B cell (primary cell): ENCODE measurements at regions not wholly inside any gene's neighbourhood (a gene's known extent, or its start where the extent isn't known, plus 50 kb on each side); places are given as distances from the start of the nearest gene placed in this dataset.

Source experiments
- ATAC-seq: fragments of 200-7000 bp; cut with Tn5 transposase; one replicate; pipeline ENCODE4 v1.10.0; 2021; ENCODE audit warnings: low read depth, mild to moderate bottlenecking, moderate number of reproducible peaks, moderate library complexity
- CTCF ChIA-PET: fragments of 350-600 bp; sonication (Branson Sonifier 250); formaldehyde crosslinking; loops from one replicate; lab custom pipeline; 2021; ENCODE audit warnings: antibody characterized with exemption, inconsistent platforms; lab: Charles Lee
- POLR2A ChIA-PET: fragments of 350-600 bp; sonication (Branson Sonifier 250); formaldehyde crosslinking; loops from one replicate; lab custom pipeline; 2021; ENCODE audit warnings: antibody characterized with exemption; lab: Charles Lee
- DNase-seq: peaks from one replicate; pipeline ENCODE4 v3.0.0; 2013
- H2AFZ ChIP-seq: 2 replicates; pipeline ENCODE4 v1.6.1; 2012; ENCODE audit warnings: mild to moderate bottlenecking, low read depth, low read length; ENCODE audit not compliant: insufficient read depth, poor library complexity, severe bottlenecking
- H3K27ac ChIP-seq, 2 donors: 1 replicate in 1 of 2; 2 replicates in 1 of 2; pipeline ENCODE4 v1.5.1; 2012 to 2013; ENCODE audit warnings: low read length in 2 of 2, mild to moderate bottlenecking in 2 of 2, moderate library complexity in 1 of 2
- H3K27me3 ChIP-seq, 4 experiments: fragments of 200-600 bp in 1 of 4; sonication (generic) in 1 of 4; replicated peaks in 1 of 4; 1 replicate in 2 of 4; 2 replicates in 2 of 4; pipeline versions ENCODE4 v1.6.1 to v1.7.0; 2013 to 2016; ENCODE audit warnings: low read length in 3 of 4, mild to moderate bottlenecking in 2 of 4, mixed read lengths in 1 of 4, moderate library complexity in 1 of 4; ENCODE audit not compliant: insufficient read depth in 4 of 4, control insufficient read depth in 3 of 4; ENCODE audit errors: control extremely low read depth in 1 of 4
- H3K36me3 ChIP-seq, 2 experiments: replicated peaks in 1 of 2; 1 replicate in 1 of 2; 2 replicates in 1 of 2; pipeline versions ENCODE4 v1.6.1 to v1.7.1; 2013; ENCODE audit warnings: low read length in 1 of 2; ENCODE audit not compliant: insufficient read depth in 2 of 2, control insufficient read depth in 1 of 2; ENCODE audit errors: control extremely low read depth in 1 of 2, extremely low read depth in 1 of 2
- H3K4me1 ChIP-seq, 2 donors: fragments of 200-600 bp in 1 of 2; sonication (generic) in 1 of 2; 1 replicate in 1 of 2; 2 replicates in 1 of 2; pipeline versions ENCODE4 v1.5.1 to v1.6.1; 2013 to 2017; ENCODE audit warnings: low read length in 2 of 2; ENCODE audit not compliant: control insufficient read depth in 2 of 2, insufficient read depth in 2 of 2
- H3K4me2 ChIP-seq: replicated peaks from 2 replicates; pipeline ENCODE3; 2012; ENCODE audit warnings: mild to moderate bottlenecking, low read depth, low read length; ENCODE audit not compliant: poor library complexity, severe bottlenecking
- H3K4me3 ChIP-seq, 5 experiments: fragments of 200-600 bp in 1 of 5; sonication (generic) in 1 of 5; 1 replicate in 3 of 5; 2 replicates in 2 of 5; pipeline versions ENCODE4 v1.5.1 to v1.7.0; 2011 to 2016; ENCODE audit warnings: low read length in 4 of 5, mild to moderate bottlenecking in 4 of 5, low read depth in 2 of 5, control low read depth in 1 of 5, moderate library complexity in 1 of 5; ENCODE audit not compliant: insufficient read depth in 1 of 5; ENCODE audit errors: control extremely low read depth in 1 of 5, extremely low read depth in 1 of 5
- H3K79me2 ChIP-seq: fragments of 200-600 bp; sonication (generic); one replicate; pipeline ENCODE4 v1.6.0; 2016; ENCODE audit warnings: low read length; ENCODE audit not compliant: control insufficient read depth, insufficient read depth
- H3K9ac ChIP-seq: fragments of 200-600 bp; sonication (generic); 2 replicates; pipeline ENCODE4 v1.6.1; 2017; ENCODE audit warnings: mild to moderate bottlenecking, low read length, moderate library complexity
- H3K9me3 ChIP-seq, 3 donors: one replicate each; pipeline versions ENCODE4 v1.6.1 to v1.7.1; 2013; ENCODE audit warnings: low read length in 2 of 3; ENCODE audit not compliant: control insufficient read depth in 2 of 3, insufficient read depth in 1 of 3; ENCODE audit errors: control extremely low read depth in 1 of 3
- H4K20me1 ChIP-seq: 2 replicates; pipeline ENCODE4 v1.6.0; 2012; ENCODE audit warnings: mild to moderate bottlenecking, low read length; ENCODE audit not compliant: insufficient read depth, control insufficient read depth, poor library complexity, severe bottlenecking
- H3K27ac Mint-ChIP-seq: one replicate; pipeline ENCODE4 v1.8.0; 2021; ENCODE audit warnings: mixed read lengths
- H3K27me3 Mint-ChIP-seq: one replicate; pipeline ENCODE4 v1.8.0; 2021; ENCODE audit warnings: mixed read lengths
- H3K4me1 Mint-ChIP-seq: one replicate; pipeline ENCODE4 v1.8.0; 2021; ENCODE audit warnings: mixed read lengths
- H3K4me3 Mint-ChIP-seq: one replicate; pipeline ENCODE4 v1.8.0; 2021; ENCODE audit warnings: mixed read lengths
- H3K9me3 Mint-ChIP-seq: one replicate; pipeline ENCODE4 v1.8.0; 2022; ENCODE audit warnings: mixed read lengths; ENCODE audit not compliant: insufficient read depth
- EZH2 ChIP-seq: IDR thresholded peaks from 2 replicates; pipeline ENCODE4 v1.6.1; 2012; ENCODE audit warnings: borderline replicate concordance, low read depth, mild to moderate bottlenecking, moderate library complexity, low read length; ENCODE audit not compliant: insufficient read depth, poor library complexity, severe bottlenecking
- WGBS: methylation state at CpG from one replicate; pipeline ENCODE4 v1.1.5; 2013; ENCODE audit warnings: missing lambda C conversion rate; ENCODE audit not compliant: insufficient coverage; 5-methylcytosine and 5-hydroxymethylcytosine counted together
- intact Hi-C: fragments of 100-400 bp; cut with micrococcal nuclease; formaldehyde crosslinking; loops from one replicate; pipeline ENCODE4 v1.10.0; 2022
- TF ChIP-seq, protein P1 (sequence below): fragments of 200-600 bp; IDR thresholded peaks from one replicate; pipeline ENCODE4 v1.8.0; 2022; ENCODE audit warnings: antibody characterized with exemption, mild to moderate bottlenecking

- Mint-ChIP-seq H3K4me3 (no peak overlapping the region), H3K27ac (no peak overlapping the region), H3K27me3 (no peaks in the 10 kb centered on the region), H3K4me1 (no peaks in the 10 kb centered on the region), H3K9me3 (peaks cover 4% of the 10 kb centered on the region)
- TF ChIP-seq, protein P1, sequence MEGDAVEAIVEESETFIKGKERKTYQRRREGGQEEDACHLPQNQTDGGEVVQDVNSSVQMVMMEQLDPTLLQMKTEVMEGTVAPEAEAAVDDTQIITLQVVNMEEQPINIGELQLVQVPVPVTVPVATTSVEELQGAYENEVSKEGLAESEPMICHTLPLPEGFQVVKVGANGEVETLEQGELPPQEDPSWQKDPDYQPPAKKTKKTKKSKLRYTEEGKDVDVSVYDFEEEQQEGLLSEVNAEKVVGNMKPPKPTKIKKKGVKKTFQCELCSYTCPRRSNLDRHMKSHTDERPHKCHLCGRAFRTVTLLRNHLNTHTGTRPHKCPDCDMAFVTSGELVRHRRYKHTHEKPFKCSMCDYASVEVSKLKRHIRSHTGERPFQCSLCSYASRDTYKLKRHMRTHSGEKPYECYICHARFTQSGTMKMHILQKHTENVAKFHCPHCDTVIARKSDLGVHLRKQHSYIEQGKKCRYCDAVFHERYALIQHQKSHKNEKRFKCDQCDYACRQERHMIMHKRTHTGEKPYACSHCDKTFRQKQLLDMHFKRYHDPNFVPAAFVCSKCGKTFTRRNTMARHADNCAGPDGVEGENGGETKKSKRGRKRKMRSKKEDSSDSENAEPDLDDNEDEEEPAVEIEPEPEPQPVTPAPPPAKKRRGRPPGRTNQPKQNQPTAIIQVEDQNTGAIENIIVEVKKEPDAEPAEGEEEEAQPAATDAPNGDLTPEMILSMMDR: no peak
- TF ChIP-seq EZH2: no peak
- POLR2A ChIA-PET: no interaction called here
- Histone ChIP-seq H3K4me3 (no peak overlapping the region), H3K4me2 (no peak overlapping the region), H2AFZ (no peak overlapping the region), H3K9ac (no peak overlapping the region), H3K9me3 (no peaks in the 10 kb centered on the region), H3K36me3 (no peaks in the 10 kb centered on the region), H3K27me3 (no peaks in the 10 kb centered on the region), H4K20me1 (no peaks in the 10 kb centered on the region), H3K27ac (no peak overlapping the region), H3K4me1 (no peaks in the 10 kb centered on the region), H3K79me2 (no peaks in the 10 kb centered on the region)
- DNase-seq (no peak), ATAC-seq (no peak)
- no CpG with 5 or more reads among the region's 4 CpGs for WGBS
- intact Hi-C loops: no loop called here
- CTCF ChIA-PET: no interaction called here
Observed at GRCh38 chr3:99339222-99339621, 299.2 kb upstream of the COL8A1 start.

DNA sequence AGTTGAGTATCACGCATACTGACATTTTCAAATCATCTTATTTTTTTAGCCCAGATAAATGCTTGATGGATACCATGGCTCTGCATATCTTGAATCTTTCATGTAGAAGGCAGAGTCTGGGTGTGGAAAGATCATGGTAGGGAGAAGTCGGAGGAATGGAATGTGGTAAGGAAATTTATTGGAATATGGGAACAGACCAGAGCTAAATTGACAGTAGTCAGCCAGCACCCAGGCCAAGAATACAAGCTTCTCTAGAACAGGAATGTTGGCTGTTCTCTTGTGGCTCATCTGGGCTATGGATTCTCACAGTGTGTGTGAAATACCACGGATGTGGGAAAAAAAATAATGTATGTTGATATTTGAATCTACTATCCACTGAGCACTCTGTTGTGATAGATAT is 305.7 kb upstream of the COL8A1 start:
- no peaks in the 10 kb centered on the region for H4K20me1 ChIP-seq
- Mint-ChIP-seq H3K27me3 (no peaks in the 10 kb centered on the region), H3K4me3 (no peak overlapping the region), H3K4me1 (no peaks in the 10 kb centered on the region), H3K27ac (no peak overlapping the region), H3K9me3 (no peaks in the 10 kb centered on the region)
- H3K36me3 ChIP-seq: no peaks in the 10 kb centered on the region
- POLR2A ChIA-PET: no interaction called here
- DNase-seq (no peak), ATAC-seq (no peak)
- CTCF ChIA-PET: no interaction called here
- H3K4me1 ChIP-seq: no peaks in the 10 kb centered on the region
- no peak overlapping the region for H2AFZ ChIP-seq
- H3K79me2 ChIP-seq: no peaks in the 10 kb centered on the region
- H3K4me3 ChIP-seq: no peak overlapping the region
- intact Hi-C loops: no loop called here
- no peak overlapping the region for H3K27ac ChIP-seq
- TF ChIP-seq, protein P1: no peak
- TF ChIP-seq EZH2: no peak
- no peaks in the 10 kb centered on the region for H3K27me3 ChIP-seq
- H3K4me2 ChIP-seq: no peak overlapping the region
- H3K9ac ChIP-seq: no peak overlapping the region
- no peaks in the 10 kb centered on the region for H3K9me3 ChIP-seq
- whole genome bisulfite sequencing: 83% methylated on average over 1 of the region's 3 CpGs
